H1 (cell line): ENCODE measurements at regions not wholly inside any gene's neighbourhood (a gene's known extent, or its start where the extent isn't known, plus 50 kb on each side); places are given as distances from the start of the nearest gene placed in this dataset.

Source experiments
- BACH1 ChIP-seq: IDR thresholded peaks from 2 replicates; pipeline ENCODE4 v1.6.1; 2012; ENCODE audit warnings: low read length, improper control_type of control experiment
- CHD2 ChIP-seq: IDR thresholded peaks from 2 replicates; pipeline ENCODE4 v1.6.1; 2012; ENCODE audit warnings: low read length, improper control_type of control experiment
- CTCF ChIP-seq, 3 experiments: IDR thresholded peaks; 1 replicate in 2 of 3; 2 replicates in 1 of 3; pipeline versions ENCODE4 v1.5.1 to v1.6.1; 2011; ENCODE audit warnings: low read length in 3 of 3, mild to moderate bottlenecking in 3 of 3, inconsistent platforms in 2 of 3, low read depth in 1 of 3, moderate library complexity in 1 of 3; ENCODE audit not compliant: insufficient read depth in 1 of 3; ENCODE audit errors: control extremely low read depth in 1 of 3
- EZH2 ChIP-seq: fragments of 200-600 bp; sonication (generic); IDR thresholded peaks from 2 replicates; pipeline ENCODE4 v1.7.1; 2012; ENCODE audit warnings: low read depth, mild to moderate bottlenecking, moderate library complexity, low read length, inconsistent platforms; ENCODE audit not compliant: severe bottlenecking
- GABPA ChIP-seq: IDR thresholded peaks from 2 replicates; pipeline ENCODE4 v1.6.1; 2011; ENCODE audit warnings: mild to moderate bottlenecking, low read length, moderate library complexity, borderline replicate concordance; ENCODE audit not compliant: insufficient read depth
- POLR2A ChIP-seq, 2 experiments: IDR thresholded peaks; 1 replicate in 1 of 2; 2 replicates in 1 of 2; pipeline ENCODE4 v1.6.1; 2011; ENCODE audit warnings: low read depth in 2 of 2, low read length in 2 of 2, mild to moderate bottlenecking in 2 of 2; ENCODE audit errors: control extremely low read depth in 1 of 2
- POLR2AphosphoS5 ChIP-seq: IDR thresholded peaks from 2 replicates; pipeline ENCODE4 v1.6.1; 2011; ENCODE audit warnings: low read depth, low read length
- SIN3A ChIP-seq, 2 experiments: IDR thresholded peaks in 1 of 2; conservative IDR thresholded peaks in 1 of 2; 2 replicates each; pipeline ENCODE4 v1.6.1; 2011 to 2012; ENCODE audit warnings: low read length in 2 of 2, improper control_type of control experiment in 1 of 2, low read depth in 1 of 2, mild to moderate bottlenecking in 1 of 2
- TCF12 ChIP-seq: IDR thresholded peaks from 2 replicates; pipeline ENCODE4 v1.6.1; 2011; ENCODE audit warnings: low read depth, mild to moderate bottlenecking, low read length

- TF ChIP-seq CHD2 (no peak), SIN3A (conservative IDR thresholded peaks at IDR 0.05 in 1 of 2, IDR thresholded peaks at IDR 0.05 in 1 of 2; ENCODE audit: low read depth in 1 of 2, low read length in 2 of 2) (no peak), POLR2AphosphoS5 (no peak), POLR2A (IDR thresholded peaks at IDR 0.05; ENCODE audit: control extremely low read depth in 1 of 2, low read depth in 2 of 2, low read length in 2 of 2) (no peak), EZH2 (no peak), CTCF (IDR thresholded peaks at IDR 0.05; ENCODE audit: control extremely low read depth in 1 of 3, insufficient read depth in 1 of 3, low read depth in 1 of 3, low read length in 3 of 3) (no peak), GABPA (no peak), TCF12 (no peak), BACH1 (no peak)
Measured at GRCh38 chr11:25327656-25328055, 830.8 kb downstream of the LUZP2 start.
